ENCODE measurements at regions not wholly inside any gene's neighbourhood (a gene's known extent, or its start where the extent isn't known, plus 50 kb on each side); places are given as distances from the start of the nearest gene placed in this dataset.
"Not testable (repeated sequence)": the region's sequence is repeated elsewhere in the genome, so short reads cannot be mapped to it uniquely, and the experiment has no call there.

DNA sequence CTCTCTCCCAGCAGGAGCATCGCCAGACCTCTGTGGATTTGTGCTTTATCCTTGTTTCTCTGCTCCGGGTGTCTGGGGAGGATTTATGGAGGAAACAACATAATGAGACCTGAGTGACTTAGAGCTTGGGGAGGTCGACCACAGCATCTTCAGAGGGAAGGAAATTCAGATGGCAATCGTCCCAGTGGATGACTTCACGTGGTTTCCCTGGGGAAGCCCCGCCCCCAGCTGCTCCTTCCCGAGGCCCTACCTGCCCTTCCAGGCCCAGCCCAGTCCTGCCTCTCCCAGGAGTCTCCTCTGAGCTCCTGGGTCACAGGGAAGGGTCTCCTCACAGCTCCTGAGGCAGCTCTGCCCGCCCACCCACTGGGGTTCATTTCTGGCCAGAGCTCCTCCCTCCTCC, 430.3 kb upstream of the SULF2 start:
- DNase-seq, result no peak

GRCh38 chr20:48214601-48215000, 429.3 kb upstream of the SULF2 start:
- no peak for DNase-seq

DNA sequence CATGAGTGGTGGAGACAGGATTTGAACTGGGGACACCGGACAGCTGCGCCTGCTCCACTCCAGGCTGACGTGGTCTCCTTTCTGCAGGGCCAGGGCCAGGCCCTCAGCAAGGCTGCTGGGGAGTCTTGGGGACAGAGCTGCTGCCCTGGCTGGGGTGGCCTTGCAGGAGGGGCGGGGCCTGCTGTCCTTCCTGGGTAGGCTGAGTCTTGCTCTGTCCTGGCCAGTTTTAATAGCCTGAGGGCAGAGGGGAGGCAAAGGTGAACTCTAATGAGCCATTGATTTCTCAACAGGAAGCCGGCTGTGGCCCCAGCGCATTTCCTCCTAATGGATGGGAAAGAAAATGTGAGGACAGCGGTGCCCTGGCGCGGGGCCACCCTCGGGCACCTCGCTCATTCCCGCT, 428.4 kb upstream of the SULF2 start:
- not testable (repeated sequence) for DNase-seq

DNA sequence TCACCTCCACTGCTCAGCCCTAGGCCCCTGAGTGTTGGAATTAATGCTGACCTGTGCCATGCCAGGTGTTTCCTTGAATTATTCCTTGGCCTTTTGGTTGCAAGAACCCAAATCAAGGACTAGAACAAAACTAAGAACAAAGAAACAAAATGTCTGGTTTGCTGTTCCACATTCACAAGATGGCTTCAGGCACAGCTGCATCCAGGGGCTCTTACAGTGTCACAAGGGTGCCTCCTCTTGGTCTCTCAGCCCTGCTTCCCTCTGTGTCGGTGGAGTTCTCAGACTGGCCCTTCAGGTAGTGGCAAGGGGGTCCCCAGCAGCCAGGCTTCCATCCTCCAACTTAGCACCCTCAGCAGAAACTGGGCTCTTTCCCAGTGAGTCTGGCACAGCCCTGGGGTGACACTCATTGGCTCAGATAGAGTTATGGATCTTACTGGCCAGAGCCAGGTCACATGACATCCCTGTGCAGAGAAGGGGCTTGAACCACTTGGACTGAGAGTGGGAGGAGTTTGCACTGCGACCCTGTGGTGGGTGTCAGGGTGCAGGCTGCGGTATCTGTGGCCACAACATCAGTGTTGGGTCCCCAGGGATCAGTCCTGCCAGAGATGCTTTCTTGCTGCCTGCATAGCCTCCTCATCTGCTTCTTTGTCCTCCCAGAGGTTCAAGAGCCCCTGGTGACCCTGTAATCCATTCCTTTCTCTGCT, 427.7 kb upstream of the SULF2 start:
- no peak for DNase-seq

DNA sequence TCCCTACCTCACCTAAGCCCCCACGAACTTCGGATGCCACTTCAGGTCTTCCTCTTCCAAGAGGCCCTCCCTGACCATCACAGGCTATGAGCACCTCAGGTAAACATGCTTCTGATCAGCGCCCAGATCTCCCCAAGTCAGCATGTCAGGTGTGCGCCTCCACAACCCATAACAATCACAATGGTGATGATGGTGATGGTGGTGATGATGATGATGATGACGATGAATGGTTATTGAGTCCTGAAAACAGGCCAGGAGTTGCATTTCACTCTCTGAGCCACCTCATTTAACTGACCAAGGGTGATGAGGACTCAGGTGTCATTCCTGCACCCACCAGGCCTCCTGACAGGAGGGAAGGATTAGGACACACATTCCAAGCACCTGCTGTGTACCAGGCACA, 426.6 kb upstream of the SULF2 start:
- no peak for DNase-seq

GRCh38 chr20:48211238-48211637, 426.0 kb upstream of the SULF2 start:
- no peak for DNase-seq

DNA sequence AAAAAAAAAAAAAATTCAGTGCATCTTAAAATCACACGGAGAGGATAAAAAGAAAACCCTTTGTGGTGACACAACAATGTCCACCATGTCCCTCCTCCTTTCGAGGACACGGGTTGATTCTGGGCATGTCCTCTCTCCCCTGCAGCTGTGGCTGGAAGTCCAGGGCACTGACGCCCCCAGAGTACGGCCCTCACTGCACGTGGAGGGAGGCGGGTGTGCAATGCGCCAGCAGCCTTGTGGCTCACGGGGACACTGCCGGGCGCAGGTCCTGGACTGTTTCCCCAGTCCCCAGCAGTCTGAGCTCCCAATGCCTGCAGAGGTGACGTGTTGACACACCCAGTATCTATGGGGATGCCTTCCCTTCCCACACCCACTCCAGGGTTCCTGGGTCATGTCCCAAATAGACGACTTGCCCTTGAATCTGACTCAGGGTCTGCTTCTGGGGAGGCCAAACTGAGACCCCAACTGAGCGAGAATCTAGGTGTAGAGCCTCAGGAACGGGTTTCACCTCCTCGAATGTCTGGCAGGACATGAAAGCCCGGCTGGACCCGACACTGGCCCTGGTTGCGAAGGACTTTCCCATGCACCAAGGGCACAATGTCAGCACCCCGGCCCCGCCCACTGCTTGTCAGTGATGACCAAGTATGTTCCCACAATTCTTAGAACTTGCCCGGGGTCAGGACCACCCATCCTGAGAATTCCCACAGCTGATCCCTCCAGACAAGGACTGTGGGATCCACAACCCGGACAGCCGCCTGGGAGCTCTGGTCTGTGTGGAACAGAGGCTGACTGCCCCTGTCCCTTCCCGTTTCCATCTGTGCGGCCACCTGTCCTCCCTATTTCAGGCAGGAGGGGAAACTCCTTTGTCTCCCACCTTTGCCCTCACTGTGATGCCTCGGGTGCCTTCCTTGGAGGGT, 425.1 kb upstream of the SULF2 start:
- no peak for DNase-seq

- no peak for DNase-seq
Measured at GRCh38 chr20:48209102-48209501, 423.8 kb upstream of the SULF2 start.

GRCh38 chr20:48208176-48208575, 422.9 kb upstream of the SULF2 start:
- no peak for DNase-seq

- DNase-seq, result no peak
Measured at GRCh38 chr20:48207505-48207904, 422.2 kb upstream of the SULF2 start.

DNA sequence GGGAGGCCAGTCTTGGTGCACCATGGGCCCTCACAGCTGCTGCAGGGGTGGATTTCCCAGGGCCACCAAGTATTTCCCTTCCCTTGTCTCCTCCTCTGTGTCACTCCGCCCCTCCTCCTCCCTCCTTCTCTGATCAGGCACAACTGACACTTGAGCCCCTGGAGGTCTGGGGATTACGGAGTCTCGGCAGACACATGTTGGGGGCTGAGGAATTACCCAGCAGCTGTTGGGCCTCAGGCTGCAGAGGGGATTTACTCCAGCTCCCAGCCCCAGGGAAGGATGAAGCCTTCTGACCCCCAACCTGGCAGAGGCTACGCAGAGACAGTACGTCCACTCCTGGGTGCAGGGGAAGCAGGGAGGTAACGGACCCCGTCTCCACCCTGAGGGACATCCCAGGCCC, 420.5 kb upstream of the SULF2 start:
- DNase-seq, result no peak

GRCh38 chr20:48205281-48205782, 420.1 kb upstream of the SULF2 start:
- no peak for DNase-seq

GRCh38 chr20:48204499-48204898, 419.2 kb upstream of the SULF2 start:
- no peak for DNase-seq

- no peak for DNase-seq
Measured at GRCh38 chr20:48203252-48203651, 418.0 kb upstream of the SULF2 start.

GRCh38 chr20:48202334-48203113, 417.2 kb upstream of the SULF2 start:
- no peak for DNase-seq

- DNase-seq, result no peak
Measured at GRCh38 chr20:48201885-48202284, 416.6 kb upstream of the SULF2 start.

GRCh38 chr20:48201188-48201587, 415.9 kb upstream of the SULF2 start:
- no peak for DNase-seq

DNA sequence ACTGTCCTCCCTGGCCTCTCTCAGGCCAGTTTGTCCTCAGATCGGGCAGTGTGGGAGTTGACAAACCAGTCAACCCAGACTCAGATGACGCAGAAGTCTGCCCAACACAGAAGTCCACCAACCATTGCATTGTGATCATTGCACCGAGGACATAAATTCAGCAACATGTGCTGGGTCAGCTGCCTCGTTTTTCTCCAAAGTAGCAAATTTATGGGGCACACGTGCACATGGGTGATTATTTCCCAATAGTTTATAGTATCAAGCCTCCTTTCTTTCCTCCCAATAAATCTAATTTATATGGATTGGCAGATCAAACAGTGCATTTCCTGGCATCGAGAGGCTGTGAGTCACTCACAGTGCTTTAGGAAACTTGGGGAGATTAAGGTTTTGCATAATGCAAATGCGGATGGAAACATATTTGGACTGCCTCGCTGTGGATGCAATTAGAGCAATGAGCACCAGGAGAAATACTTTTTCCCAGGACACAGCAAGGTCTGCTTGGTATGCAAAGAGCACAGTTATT, 413.7 kb upstream of the SULF2 start:
- DNase-seq, result no peak

- no peak for DNase-seq
Measured at GRCh38 chr20:48197066-48197465, 411.8 kb upstream of the SULF2 start.

GRCh38 chr20:48196486-48196885, 411.2 kb upstream of the SULF2 start:
- no peak for DNase-seq

DNA sequence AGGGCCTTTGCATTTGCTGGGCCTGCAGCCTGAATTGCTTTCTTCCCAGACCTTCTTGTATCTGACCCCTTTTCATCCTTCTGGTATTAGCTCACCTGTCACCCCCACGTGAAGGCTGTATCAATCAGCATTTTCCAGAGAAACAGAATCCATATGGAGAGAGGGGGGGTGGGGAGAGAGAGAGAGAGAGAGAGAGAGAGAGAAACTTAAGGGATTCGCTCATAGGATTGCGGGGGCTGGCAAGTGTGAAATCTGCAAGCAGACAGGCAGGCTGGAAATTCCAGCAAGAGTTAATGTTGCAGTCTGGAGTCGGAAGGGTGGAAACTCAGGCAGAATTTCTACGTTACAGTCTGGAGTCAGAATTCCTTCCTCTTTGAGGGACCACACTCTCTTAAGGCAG, 410.7 kb upstream of the SULF2 start:
- DNase-seq, result no peak

GRCh38 chr20:48195121-48195870, 410.0 kb upstream of the SULF2 start:
- DNase-seq, result no peak
